Right renal pelvis (tissue), 4 donors: ENCODE measurements at regions not wholly inside any gene's neighbourhood (a gene's known extent, or its start where the extent isn't known, plus 50 kb on each side); places are given as distances from the start of the nearest gene placed in this dataset.
"Not testable (repeated sequence)": the region's sequence is repeated elsewhere in the genome, so short reads cannot be mapped to it uniquely, and the experiment has no call there.

Source experiments
- DNase-seq, 4 donors: peaks; one replicate each; pipeline ENCODE4 v3.0.0-alpha.2; 2013; ENCODE audit warnings: low read depth in 4 of 4, low spot score in 3 of 4, missing footprints in 1 of 4

GRCh38 chr14:25350802-25351201 lies 300.9 kb upstream of the STXBP6 start:
- DNase-seq, result no peak

GRCh38 chr14:25350021-25350420 lies 300.1 kb upstream of the STXBP6 start:
- DNase-seq, result no peak

- DNase-seq, result no peak
Measured at GRCh38 chr14:25349269-25349668, 299.3 kb upstream of the STXBP6 start.

- DNase-seq, result no peak
Measured at GRCh38 chr14:25340882-25341281, 290.9 kb upstream of the STXBP6 start.

- DNase-seq, result no peak
Measured at GRCh38 chr14:25322784-25323183, 272.8 kb upstream of the STXBP6 start.

- not testable (repeated sequence) for DNase-seq
Measured at GRCh38 chr14:25316007-25316406, 266.1 kb upstream of the STXBP6 start.

- no peak for DNase-seq
Measured at GRCh38 chr14:25308244-25308643, 258.3 kb upstream of the STXBP6 start.

- no peak for DNase-seq
Measured at GRCh38 chr14:25303934-25304333, 254.0 kb upstream of the STXBP6 start.

- no peak for DNase-seq
Measured at GRCh38 chr14:25298238-25298637, 248.3 kb upstream of the STXBP6 start.

- DNase-seq, result not testable (repeated sequence)
Measured at GRCh38 chr14:25290154-25290553, 240.2 kb upstream of the STXBP6 start.

- DNase-seq, result no peak
Measured at GRCh38 chr14:25274529-25274928, 224.6 kb upstream of the STXBP6 start.

GRCh38 chr14:25267186-25267585 lies 217.2 kb upstream of the STXBP6 start:
- DNase-seq, result no peak

- no peak for DNase-seq
Measured at GRCh38 chr14:25259470-25259869, 209.5 kb upstream of the STXBP6 start.

GRCh38 chr14:25252793-25253192 lies 202.8 kb upstream of the STXBP6 start:
- no peak for DNase-seq

GRCh38 chr14:25250516-25250915 lies 200.6 kb upstream of the STXBP6 start:
- DNase-seq, result no peak

GRCh38 chr14:25247609-25248008 lies 197.7 kb upstream of the STXBP6 start:
- DNase-seq, result no peak

- DNase-seq, result no peak
Measured at GRCh38 chr14:25246751-25247150, 196.8 kb upstream of the STXBP6 start.

- no peak for DNase-seq
Measured at GRCh38 chr14:25239170-25239569, 189.2 kb upstream of the STXBP6 start.

GRCh38 chr14:25237845-25238244 lies 187.9 kb upstream of the STXBP6 start:
- no peak for DNase-seq

- DNase-seq, result no peak
Measured at GRCh38 chr14:25233613-25234012, 183.7 kb upstream of the STXBP6 start.

GRCh38 chr14:25231004-25231403 lies 181.1 kb upstream of the STXBP6 start:
- peak in 1 of 4 donors; percentile 16 for DNase-seq

- DNase-seq, result no peak
Measured at GRCh38 chr14:25226214-25226613, 176.3 kb upstream of the STXBP6 start.

- DNase-seq, result no peak
Measured at GRCh38 chr14:25222256-25222655, 172.3 kb upstream of the STXBP6 start.

GRCh38 chr14:25220514-25220913 lies 170.6 kb upstream of the STXBP6 start:
- no peak for DNase-seq
